Activated CD4-positive, alpha-beta T cell treated with anti-CD3 and anti-CD28 coated beads for 24 hours (primary cell): ENCODE measurements at regions not wholly inside any gene's neighbourhood (a gene's known extent, or its start where the extent isn't known, plus 50 kb on each side); places are given as distances from the start of the nearest gene placed in this dataset.
"Not testable (repeated sequence)": the region's sequence is repeated elsewhere in the genome, so short reads cannot be mapped to it uniquely, and the experiment has no call there.

Source experiments
- DNase-seq, 2 donors: peaks; one replicate each; pipeline ENCODE4 v3.0.0-alpha.2; 2020; ENCODE audit warnings: low read depth in 2 of 2

- DNase-seq = no peak
Observed at GRCh38 chr6:164827537-164827936, 481.9 kb downstream of the C6orf118 start.

- no peak for DNase-seq
Observed at GRCh38 chr6:164826831-164827468, 482.5 kb downstream of the C6orf118 start.

GRCh38 chr6:164825386-164825785 is 484.0 kb downstream of the C6orf118 start:
- no peak for DNase-seq

GRCh38 chr6:164817662-164818061 is 491.7 kb downstream of the C6orf118 start:
- DNase-seq = no peak

GRCh38 chr6:164812706-164813105 is 496.7 kb downstream of the C6orf118 start:
- DNase-seq = no peak

GRCh38 chr6:164807125-164807524 is 502.3 kb downstream of the C6orf118 start:
- no peak for DNase-seq

GRCh38 chr6:164795056-164795815 is 514.2 kb downstream of the C6orf118 start:
- no peak for DNase-seq

GRCh38 chr6:164792666-164793065 is 516.7 kb downstream of the C6orf118 start:
- DNase-seq = no peak

- DNase-seq = no peak
Observed at GRCh38 chr6:164791498-164791897, 517.9 kb downstream of the C6orf118 start.

GRCh38 chr6:164763788-164764187 is 545.6 kb downstream of the C6orf118 start:
- no peak for DNase-seq

- DNase-seq = no peak
Observed at GRCh38 chr6:164757451-164757850, 552.0 kb downstream of the C6orf118 start.

GRCh38 chr6:164756723-164757122 is 552.7 kb downstream of the C6orf118 start:
- DNase-seq = no peak

GRCh38 chr6:164756142-164756541 is 553.3 kb downstream of the C6orf118 start:
- no peak for DNase-seq

- DNase-seq = no peak
Observed at GRCh38 chr6:164753517-164753916, 555.9 kb downstream of the C6orf118 start.

GRCh38 chr6:164751395-164751794 is 558.0 kb downstream of the C6orf118 start:
- DNase-seq = no peak

GRCh38 chr6:164750128-164750527 is 559.3 kb downstream of the C6orf118 start:
- DNase-seq = no peak

- no peak for DNase-seq
Observed at GRCh38 chr6:164749221-164750064, 560.0 kb downstream of the C6orf118 start.

- DNase-seq = no peak
Observed at GRCh38 chr6:164744301-164744700, 565.1 kb downstream of the C6orf118 start.

- DNase-seq = no peak
Observed at GRCh38 chr6:164741938-164742451, 567.4 kb downstream of the C6orf118 start.

GRCh38 chr6:164736090-164736489 is 573.3 kb downstream of the C6orf118 start:
- not testable (repeated sequence) for DNase-seq

GRCh38 chr6:164731539-164731938 is 577.9 kb downstream of the C6orf118 start:
- DNase-seq = no peak

- no peak for DNase-seq
Observed at GRCh38 chr6:164721460-164721859, 587.9 kb downstream of the C6orf118 start.
